Ovary (tissue), 3 donors: ENCODE measurements at regions not wholly inside any gene's neighbourhood (a gene's known extent, or its start where the extent isn't known, plus 50 kb on each side); places are given as distances from the start of the nearest gene placed in this dataset.

Source experiments
- POLR2A ChIP-seq: fragments of 450-650 bp; IDR thresholded peaks from one replicate; pipeline ENCODE4 v1.6.1; 2017; ENCODE audit warnings: antibody characterized with exemption, mild to moderate bottlenecking, moderate library complexity
- TF ChIP-seq, protein P1 (sequence below), 3 donors: fragments of 450-650 bp in 2 of 3; fragments of 200-600 bp in 1 of 3; IDR thresholded peaks; one replicate each; pipeline versions ENCODE4 v1.5.1 to v1.8.0; 2016 to 2022; ENCODE audit warnings: antibody characterized with exemption in 3 of 3, mild to moderate bottlenecking in 1 of 3
- donor health status: DM: no; HTN: no; CAD: no.

DNA sequence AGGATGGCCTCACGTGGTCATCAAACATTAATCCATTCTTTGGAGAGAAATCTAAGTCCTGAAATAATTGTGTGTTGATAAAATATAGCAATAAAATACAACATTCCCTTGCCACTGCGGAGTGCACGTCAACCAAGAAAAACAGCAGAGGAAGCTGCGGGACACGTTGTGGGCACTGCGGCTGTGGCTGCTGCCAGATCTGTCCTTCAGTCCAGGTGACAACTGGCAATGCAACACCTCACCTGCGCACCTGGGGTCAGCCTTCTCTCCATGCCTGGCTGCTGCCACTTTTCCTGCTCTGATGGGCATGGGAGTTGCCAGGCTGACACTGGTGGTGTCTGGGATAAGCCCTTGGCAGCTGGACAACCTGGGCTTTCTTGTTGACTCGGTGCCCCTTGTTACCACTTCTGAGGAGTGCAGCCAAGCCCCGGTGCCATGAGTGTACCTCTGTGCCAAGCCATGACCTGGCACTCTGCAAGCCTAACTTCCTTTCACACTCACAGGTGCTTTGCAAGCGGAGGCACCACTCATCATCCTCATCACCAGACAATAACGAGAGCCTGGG, 251.6 kb upstream of the TSHZ3 start:
- TF ChIP-seq, protein P1, sequence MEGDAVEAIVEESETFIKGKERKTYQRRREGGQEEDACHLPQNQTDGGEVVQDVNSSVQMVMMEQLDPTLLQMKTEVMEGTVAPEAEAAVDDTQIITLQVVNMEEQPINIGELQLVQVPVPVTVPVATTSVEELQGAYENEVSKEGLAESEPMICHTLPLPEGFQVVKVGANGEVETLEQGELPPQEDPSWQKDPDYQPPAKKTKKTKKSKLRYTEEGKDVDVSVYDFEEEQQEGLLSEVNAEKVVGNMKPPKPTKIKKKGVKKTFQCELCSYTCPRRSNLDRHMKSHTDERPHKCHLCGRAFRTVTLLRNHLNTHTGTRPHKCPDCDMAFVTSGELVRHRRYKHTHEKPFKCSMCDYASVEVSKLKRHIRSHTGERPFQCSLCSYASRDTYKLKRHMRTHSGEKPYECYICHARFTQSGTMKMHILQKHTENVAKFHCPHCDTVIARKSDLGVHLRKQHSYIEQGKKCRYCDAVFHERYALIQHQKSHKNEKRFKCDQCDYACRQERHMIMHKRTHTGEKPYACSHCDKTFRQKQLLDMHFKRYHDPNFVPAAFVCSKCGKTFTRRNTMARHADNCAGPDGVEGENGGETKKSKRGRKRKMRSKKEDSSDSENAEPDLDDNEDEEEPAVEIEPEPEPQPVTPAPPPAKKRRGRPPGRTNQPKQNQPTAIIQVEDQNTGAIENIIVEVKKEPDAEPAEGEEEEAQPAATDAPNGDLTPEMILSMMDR (IDR thresholded peaks at IDR 0.05): no peak
- TF ChIP-seq POLR2A: no peak
